ENCODE measurements at regions not wholly inside any gene's neighbourhood (a gene's known extent, or its start where the extent isn't known, plus 50 kb on each side); places are given as distances from the start of the nearest gene placed in this dataset.

GRCh38 chr2:120906914-120907313 lies 171.2 kb downstream of the GLI2 start:
- Mint-ChIP-seq H3K27me3 (ENCODE audit: low read depth, poor library complexity) (peaks cover 19% of the 10 kb centered on the region), H3K27ac (no peak overlapping the region), H3K36me3 (ENCODE audit: low read depth) (no peaks in the 10 kb centered on the region), H3K9me3 (no peaks in the 10 kb centered on the region), H3K4me3 (no peak overlapping the region), H3K4me1 (peaks cover 71% of the 10 kb centered on the region)
- no peak for TF ChIP-seq CTCF (IDR thresholded peaks at IDR 0.05)
- DNase-seq = no peak

- Mint-ChIP-seq H3K4me1 (peaks cover 71% of the 10 kb centered on the region), H3K36me3 (ENCODE audit: low read depth) (no peaks in the 10 kb centered on the region), H3K27me3 (ENCODE audit: low read depth, poor library complexity) (peaks cover 25% of the 10 kb centered on the region), H3K4me3 (no peak overlapping the region), H3K9me3 (no peaks in the 10 kb centered on the region), H3K27ac (no peak overlapping the region)
- DNase-seq = no peak
- no peak for TF ChIP-seq CTCF (IDR thresholded peaks at IDR 0.05)
Measured at GRCh38 chr2:120907822-120908221, 172.2 kb downstream of the GLI2 start.

- DNase-seq = no peak
- no peaks in the 10 kb centered on the region for H3K9me3 Mint-ChIP-seq
- no peak overlapping the region for H3K27ac Mint-ChIP-seq
- peaks cover 71% of the 10 kb centered on the region for H3K4me1 Mint-ChIP-seq
- H3K27me3 Mint-ChIP-seq (ENCODE audit: low read depth, poor library complexity) = peaks cover 29% of the 10 kb centered on the region
- H3K4me3 Mint-ChIP-seq = no peak overlapping the region
- H3K36me3 Mint-ChIP-seq (ENCODE audit: low read depth) = no peaks in the 10 kb centered on the region
- TF ChIP-seq CTCF (IDR thresholded peaks at IDR 0.05) = no peak
Measured at GRCh38 chr2:120908314-120908975, 172.8 kb downstream of the GLI2 start.

- TF ChIP-seq CTCF (IDR thresholded peaks at IDR 0.05) = no peak
- Mint-ChIP-seq H3K36me3 (ENCODE audit: low read depth) (no peaks in the 10 kb centered on the region), H3K4me1 (peaks cover 70% of the 10 kb centered on the region), H3K27me3 (ENCODE audit: low read depth, poor library complexity) (peaks cover 34% of the 10 kb centered on the region), H3K27ac (no peak overlapping the region), H3K9me3 (no peaks in the 10 kb centered on the region), H3K4me3 (no peak overlapping the region)
- no peak for DNase-seq
Measured at GRCh38 chr2:120909102-120909501, 173.4 kb downstream of the GLI2 start.

GRCh38 chr2:120910164-120910563 lies 174.5 kb downstream of the GLI2 start:
- Mint-ChIP-seq H3K4me1 (peaks cover 68% of the 10 kb centered on the region), H3K9me3 (no peaks in the 10 kb centered on the region), H3K27me3 (ENCODE audit: low read depth, poor library complexity) (peaks cover 36% of the 10 kb centered on the region), H3K4me3 (no peak overlapping the region), H3K27ac (no peak overlapping the region), H3K36me3 (ENCODE audit: low read depth) (no peaks in the 10 kb centered on the region)
- no peak for DNase-seq
- TF ChIP-seq CTCF (IDR thresholded peaks at IDR 0.05) = no peak
